ENCODE measurements at regions not wholly inside any gene's neighbourhood (a gene's known extent, or its start where the extent isn't known, plus 50 kb on each side); places are given as distances from the start of the nearest gene placed in this dataset.
"Not testable (repeated sequence)": the region's sequence is repeated elsewhere in the genome, so short reads cannot be mapped to it uniquely, and the experiment has no call there.

GRCh38 chr14:66008631-66009030 is 477.5 kb upstream of the CCDC196 start:
- TF ChIP-seq CTCF (IDR thresholded peaks at IDR 0.05) (no peak), POLR2A (IDR thresholded peaks at IDR 0.05) (no peak)
- Histone ChIP-seq H3K4me3 (no peak overlapping the region), H3K36me3 (ENCODE audit: low read depth, missing control alignments) (no peaks in the 10 kb centered on the region), H3K9me3 (no peaks in the 10 kb centered on the region), H3K4me1 (no peaks in the 10 kb centered on the region), H3K27me3 (no peaks in the 10 kb centered on the region), H3K27ac (no peak overlapping the region)
- intact Hi-C loops (cut with DNase I; ENCODE audit: low total_unique reads), result no loop called here
- no peak for DNase-seq
- 43 to 51% methylated on average over 2 of the region's 2 CpGs for WGBS, 2 donors

- Histone ChIP-seq H3K36me3 (ENCODE audit: low read depth, missing control alignments) (no peaks in the 10 kb centered on the region), H3K4me1 (no peaks in the 10 kb centered on the region), H3K27ac (no peak overlapping the region), H3K4me3 (no peak overlapping the region), H3K27me3 (no peaks in the 10 kb centered on the region), H3K9me3 (no peaks in the 10 kb centered on the region)
- intact Hi-C loops (cut with DNase I; ENCODE audit: low total_unique reads), result no loop called here
- TF ChIP-seq POLR2A (IDR thresholded peaks at IDR 0.05), result no peak
- no peak for TF ChIP-seq CTCF (IDR thresholded peaks at IDR 0.05)
- DNase-seq, result no peak
- 47 to 59% methylated on average over 2 of the region's 2 CpGs for WGBS, 2 donors
Measured at GRCh38 chr14:66009089-66009488, 477.1 kb upstream of the CCDC196 start.

- TF ChIP-seq CTCF (IDR thresholded peaks at IDR 0.05) (no peak), POLR2A (IDR thresholded peaks at IDR 0.05) (no peak)
- WGBS, 2 donors, result 60 to 71% methylated on average over 2 of the region's 2 CpGs
- no peaks in the 10 kb centered on the region for H3K36me3 ChIP-seq (ENCODE audit: low read depth, missing control alignments)
- intact Hi-C loops (cut with DNase I; ENCODE audit: low total_unique reads), result no loop called here
- no peak overlapping the region for H3K27ac ChIP-seq
- no peak overlapping the region for H3K4me3 ChIP-seq
- H3K9me3 ChIP-seq, result no peaks in the 10 kb centered on the region
- H3K4me1 ChIP-seq, result no peaks in the 10 kb centered on the region
- no peaks in the 10 kb centered on the region for H3K27me3 ChIP-seq
- no peak for DNase-seq
Measured at GRCh38 chr14:66010695-66011094, 475.5 kb upstream of the CCDC196 start.

GRCh38 chr14:66011855-66012254 is 474.3 kb upstream of the CCDC196 start:
- 45 to 55% methylated on average over 3 of the region's 3 CpGs for WGBS, 2 donors
- intact Hi-C loops (cut with DNase I; ENCODE audit: low total_unique reads), result no loop called here
- no peak for DNase-seq
- no peak overlapping the region for H3K27ac ChIP-seq
- no peaks in the 10 kb centered on the region for H3K27me3 ChIP-seq
- H3K36me3 ChIP-seq (ENCODE audit: low read depth, missing control alignments), result no peaks in the 10 kb centered on the region
- no peaks in the 10 kb centered on the region for H3K9me3 ChIP-seq
- no peaks in the 10 kb centered on the region for H3K4me1 ChIP-seq
- no peak overlapping the region for H3K4me3 ChIP-seq
- TF ChIP-seq POLR2A (IDR thresholded peaks at IDR 0.05) (no peak), CTCF (IDR thresholded peaks at IDR 0.05) (no peak)

GRCh38 chr14:66013607-66014006 is 472.6 kb upstream of the CCDC196 start:
- H3K36me3 ChIP-seq (ENCODE audit: low read depth, missing control alignments); H3K9me3 ChIP-seq; H3K27me3 ChIP-seq; H3K27ac ChIP-seq; H3K4me1 ChIP-seq; intact Hi-C loops (cut with DNase I; ENCODE audit: low total_unique reads); DNase-seq: not testable (repeated sequence)
- 25 to 68% methylated on average over 40 to 42 of the region's 42 CpGs for WGBS, 2 donors
- H3K4me3 ChIP-seq, result peak overlapping the region; percentile 13 to 25
